H1 (cell line): ENCODE measurements at regions not wholly inside any gene's neighbourhood (a gene's known extent, or its start where the extent isn't known, plus 50 kb on each side); places are given as distances from the start of the nearest gene placed in this dataset.

Experiments used
- EZH2 ChIP-seq: fragments of 200-600 bp; sonication (generic); IDR thresholded peaks from 2 replicates; pipeline ENCODE4 v1.7.1; 2012; ENCODE audit warnings: low read depth, mild to moderate bottlenecking, moderate library complexity, low read length, inconsistent platforms; ENCODE audit not compliant: severe bottlenecking
- SIRT6 ChIP-seq: IDR thresholded peaks from one replicate; pipeline ENCODE4 v1.7.1; 2012; ENCODE audit warnings: low read length, inconsistent platforms

DNA sequence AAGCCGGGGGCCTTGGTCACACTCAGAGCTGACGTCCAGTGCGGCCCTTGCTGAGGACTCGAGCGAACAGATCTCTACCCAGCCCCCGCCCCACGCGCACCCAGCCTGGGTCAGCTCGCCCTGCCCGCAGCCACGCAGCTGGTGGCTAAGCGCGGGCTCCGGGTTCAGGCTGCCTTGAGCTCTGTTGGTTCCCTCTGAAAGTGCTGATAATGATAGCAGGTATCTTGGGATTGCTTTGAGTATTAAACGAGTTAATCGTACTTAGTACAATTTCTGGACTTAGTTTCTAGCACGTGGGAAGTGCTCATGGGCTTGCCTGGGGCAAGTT lies 88.1 kb upstream of the TGM3 start (continued):
- TF ChIP-seq SIRT6 (no peak), EZH2 (no peak)
